ENCODE measurements at regions not wholly inside any gene's neighbourhood (a gene's known extent, or its start where the extent isn't known, plus 50 kb on each side); places are given as distances from the start of the nearest gene placed in this dataset.

GRCh38 chr5:143691287-143691944 lies 120.5 kb upstream of the HMHB1 start:
- no peak for DNase-seq

- no peak for DNase-seq
Observed at GRCh38 chr5:143687604-143688003, 124.4 kb upstream of the HMHB1 start.

- DNase-seq: no peak
Observed at GRCh38 chr5:143685246-143685815, 126.6 kb upstream of the HMHB1 start.

- DNase-seq: no peak
Observed at GRCh38 chr5:143683459-143683858, 128.5 kb upstream of the HMHB1 start.

- no peak for DNase-seq
Observed at GRCh38 chr5:143682929-143683386, 129.0 kb upstream of the HMHB1 start.

- no peak for DNase-seq
Observed at GRCh38 chr5:143682246-143682905, 129.6 kb upstream of the HMHB1 start.

GRCh38 chr5:143680672-143681259 lies 131.2 kb upstream of the HMHB1 start:
- DNase-seq: no peak

GRCh38 chr5:143679777-143680176 lies 132.2 kb upstream of the HMHB1 start:
- DNase-seq: no peak

- no peak for DNase-seq
Observed at GRCh38 chr5:143678148-143678905, 133.6 kb upstream of the HMHB1 start.

GRCh38 chr5:143677403-143677802 lies 134.6 kb upstream of the HMHB1 start:
- DNase-seq: no peak

- DNase-seq: no peak
Observed at GRCh38 chr5:143676802-143677201, 135.2 kb upstream of the HMHB1 start.

GRCh38 chr5:143674469-143674786 lies 137.5 kb upstream of the HMHB1 start:
- no peak for DNase-seq

GRCh38 chr5:143673676-143674468 lies 138.1 kb upstream of the HMHB1 start:
- no peak for DNase-seq

GRCh38 chr5:143672806-143673205 lies 139.2 kb upstream of the HMHB1 start:
- DNase-seq: no peak

- no peak for DNase-seq
Observed at GRCh38 chr5:143671674-143672569, 140.0 kb upstream of the HMHB1 start.

GRCh38 chr5:143671021-143671420 lies 140.9 kb upstream of the HMHB1 start:
- DNase-seq: no peak

GRCh38 chr5:143665866-143666265 lies 146.1 kb upstream of the HMHB1 start:
- no peak for DNase-seq

GRCh38 chr5:143664623-143665022 lies 147.3 kb upstream of the HMHB1 start:
- DNase-seq: no peak

- DNase-seq: no peak
Observed at GRCh38 chr5:143663872-143664271, 148.1 kb upstream of the HMHB1 start.

- no peak for DNase-seq
Observed at GRCh38 chr5:143662020-143662419, 149.9 kb upstream of the HMHB1 start.

- no peak for DNase-seq
Observed at GRCh38 chr5:143660625-143661024, 151.3 kb upstream of the HMHB1 start.

All from midbrain (tissue), 1 donor.